CD4-positive, alpha-beta T cell (primary cell): ENCODE measurements at regions not wholly inside any gene's neighbourhood (a gene's known extent, or its start where the extent isn't known, plus 50 kb on each side); places are given as distances from the start of the nearest gene placed in this dataset.

ENCODE experiments used
- ATAC-seq: fragments of 200-7000 bp; cut with Tn5 transposase; one replicate; pipeline ENCODE4 v1.10.0; 2022; ENCODE audit warnings: mild to moderate bottlenecking; ENCODE audit not compliant: poor library complexity
- CTCF ChIA-PET: fragments of 350-600 bp; sonication (Branson Sonifier 250); formaldehyde crosslinking; loops from one replicate; lab custom pipeline; 2021; ENCODE audit warnings: antibody characterized with exemption, inconsistent platforms; lab: Charles Lee
- POLR2A ChIA-PET: fragments of 350-600 bp; sonication (Branson Sonifier 250); formaldehyde crosslinking; loops from one replicate; lab custom pipeline; 2021; ENCODE audit warnings: antibody characterized with exemption, inconsistent platforms; lab: Charles Lee
- DNase-seq, 14 experiments: peaks; one replicate each; pipeline ENCODE4 v3.0.0-alpha.2; 2013 to 2020; ENCODE audit warnings: mixed read lengths in 2 of 14
- H3K27ac ChIP-seq, 2 donors: one replicate each; pipeline versions ENCODE4 v1.5.1 to v1.7.0; 2013; ENCODE audit warnings: low read length in 2 of 2, low read depth in 1 of 2, mild to moderate bottlenecking in 1 of 2
- H3K27me3 ChIP-seq, 2 experiments: 1 replicate in 1 of 2; 2 replicates in 1 of 2; pipeline versions ENCODE4 v1.6.1 to v1.7.0; 2013; ENCODE audit warnings: low read length in 2 of 2, control low read depth in 1 of 2, mild to moderate bottlenecking in 1 of 2, moderate library complexity in 1 of 2; ENCODE audit not compliant: insufficient read depth in 2 of 2, control insufficient read depth in 1 of 2
- H3K36me3 ChIP-seq: one replicate; pipeline ENCODE4 v1.6.1; 2013; ENCODE audit warnings: low read length, control low read depth; ENCODE audit not compliant: insufficient read depth
- H3K4me1 ChIP-seq: one replicate; pipeline ENCODE4 v1.6.1; 2013; ENCODE audit warnings: low read length, control low read depth; ENCODE audit not compliant: insufficient read depth
- H3K4me3 ChIP-seq: one replicate; pipeline ENCODE4 v1.5.1; 2013; ENCODE audit warnings: mild to moderate bottlenecking, low read length, moderate library complexity
- H3K9me3 ChIP-seq, 2 experiments: 1 replicate in 1 of 2; 2 replicates in 1 of 2; pipeline versions ENCODE4 v1.6.1 to v1.7.0; 2013; ENCODE audit warnings: low read length in 2 of 2, mild to moderate bottlenecking in 2 of 2, control low read depth in 1 of 2, moderate library complexity in 1 of 2; ENCODE audit not compliant: control insufficient read depth in 1 of 2, insufficient read depth in 1 of 2
- H3K27ac Mint-ChIP-seq: one replicate; pipeline ENCODE4 v1.8.0; 2020; ENCODE audit warnings: mixed read lengths
- H3K27me3 Mint-ChIP-seq: one replicate; pipeline ENCODE4 v1.8.0; 2021; ENCODE audit warnings: mixed read lengths
- H3K36me3 Mint-ChIP-seq: one replicate; pipeline ENCODE4 v1.8.0; 2021; ENCODE audit warnings: low read depth, mixed read lengths
- H3K4me1 Mint-ChIP-seq: one replicate; pipeline ENCODE4 v1.8.0; 2021; ENCODE audit warnings: low read depth, mixed read lengths
- H3K4me3 Mint-ChIP-seq: one replicate; pipeline ENCODE4 v1.8.0; 2020; ENCODE audit warnings: mild to moderate bottlenecking, mixed read lengths
- H3K9me3 Mint-ChIP-seq: one replicate; pipeline ENCODE4 v1.8.0; 2020; ENCODE audit warnings: mixed read lengths
- intact Hi-C, 2 experiments: fragments of 100-400 bp; cut with DNase I in 1 of 2; cut with micrococcal nuclease in 1 of 2; formaldehyde crosslinking; loops; one replicate each; pipeline versions ENCODE4 v1.15.1 to v1.9.0; 2023 to 2025; cut with DNase I, micrococcal nuclease
- TF ChIP-seq, protein P1 (sequence below): fragments of 200-600 bp; IDR thresholded peaks from one replicate; pipeline ENCODE4 v1.8.0; 2022; ENCODE audit warnings: antibody characterized with exemption, mild to moderate bottlenecking

DNA sequence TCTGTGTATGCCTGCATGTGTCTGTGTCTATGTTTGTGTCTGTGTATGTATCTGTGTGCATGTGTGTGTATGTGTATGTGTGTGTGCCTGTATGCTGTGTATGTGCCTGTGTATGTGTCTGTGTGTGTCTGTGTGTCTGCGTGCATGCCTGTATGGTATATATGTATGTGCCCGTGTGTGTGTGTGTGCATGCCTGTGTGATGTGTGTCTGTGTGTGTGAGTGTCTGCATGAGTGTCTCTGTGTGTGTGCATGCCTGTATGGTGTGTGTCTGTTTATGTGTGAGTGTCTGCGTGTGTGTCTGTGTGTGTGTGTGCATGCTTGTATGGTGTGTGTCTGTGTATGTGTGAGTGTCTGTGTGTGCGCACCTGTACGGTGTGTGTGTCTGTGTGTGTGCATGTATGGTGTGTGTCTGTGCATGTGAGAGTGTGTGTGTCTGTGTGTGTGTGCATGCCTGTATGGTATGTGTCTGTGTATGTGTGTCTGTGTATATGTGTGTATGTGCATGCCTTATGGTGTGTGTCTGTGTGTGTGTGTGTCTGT, 137.1 kb upstream of the IRX2 start:
- Histone ChIP-seq H3K4me1 (no peaks in the 10 kb centered on the region), H3K27ac (no peak overlapping the region), H3K4me3 (no peak overlapping the region), H3K9me3 (peaks cover 0 to 43% of the 10 kb centered on the region in 2 experiments), H3K27me3 (no peaks in the 10 kb centered on the region), H3K36me3 (no peaks in the 10 kb centered on the region)
- TF ChIP-seq, protein P1, sequence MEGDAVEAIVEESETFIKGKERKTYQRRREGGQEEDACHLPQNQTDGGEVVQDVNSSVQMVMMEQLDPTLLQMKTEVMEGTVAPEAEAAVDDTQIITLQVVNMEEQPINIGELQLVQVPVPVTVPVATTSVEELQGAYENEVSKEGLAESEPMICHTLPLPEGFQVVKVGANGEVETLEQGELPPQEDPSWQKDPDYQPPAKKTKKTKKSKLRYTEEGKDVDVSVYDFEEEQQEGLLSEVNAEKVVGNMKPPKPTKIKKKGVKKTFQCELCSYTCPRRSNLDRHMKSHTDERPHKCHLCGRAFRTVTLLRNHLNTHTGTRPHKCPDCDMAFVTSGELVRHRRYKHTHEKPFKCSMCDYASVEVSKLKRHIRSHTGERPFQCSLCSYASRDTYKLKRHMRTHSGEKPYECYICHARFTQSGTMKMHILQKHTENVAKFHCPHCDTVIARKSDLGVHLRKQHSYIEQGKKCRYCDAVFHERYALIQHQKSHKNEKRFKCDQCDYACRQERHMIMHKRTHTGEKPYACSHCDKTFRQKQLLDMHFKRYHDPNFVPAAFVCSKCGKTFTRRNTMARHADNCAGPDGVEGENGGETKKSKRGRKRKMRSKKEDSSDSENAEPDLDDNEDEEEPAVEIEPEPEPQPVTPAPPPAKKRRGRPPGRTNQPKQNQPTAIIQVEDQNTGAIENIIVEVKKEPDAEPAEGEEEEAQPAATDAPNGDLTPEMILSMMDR = no peak
- intact Hi-C loops = no loop called here
- Mint-ChIP-seq H3K4me1 (no peaks in the 10 kb centered on the region), H3K27ac (no peak overlapping the region), H3K27me3 (no peaks in the 10 kb centered on the region), H3K4me3 (no peak overlapping the region), H3K9me3 (peaks cover 6% of the 10 kb centered on the region), H3K36me3 (no peaks in the 10 kb centered on the region)
- DNase-seq (no peak), ATAC-seq (no peak)
- ChIA-PET CTCF (no interaction called here), POLR2A (no interaction called here)

DNA sequence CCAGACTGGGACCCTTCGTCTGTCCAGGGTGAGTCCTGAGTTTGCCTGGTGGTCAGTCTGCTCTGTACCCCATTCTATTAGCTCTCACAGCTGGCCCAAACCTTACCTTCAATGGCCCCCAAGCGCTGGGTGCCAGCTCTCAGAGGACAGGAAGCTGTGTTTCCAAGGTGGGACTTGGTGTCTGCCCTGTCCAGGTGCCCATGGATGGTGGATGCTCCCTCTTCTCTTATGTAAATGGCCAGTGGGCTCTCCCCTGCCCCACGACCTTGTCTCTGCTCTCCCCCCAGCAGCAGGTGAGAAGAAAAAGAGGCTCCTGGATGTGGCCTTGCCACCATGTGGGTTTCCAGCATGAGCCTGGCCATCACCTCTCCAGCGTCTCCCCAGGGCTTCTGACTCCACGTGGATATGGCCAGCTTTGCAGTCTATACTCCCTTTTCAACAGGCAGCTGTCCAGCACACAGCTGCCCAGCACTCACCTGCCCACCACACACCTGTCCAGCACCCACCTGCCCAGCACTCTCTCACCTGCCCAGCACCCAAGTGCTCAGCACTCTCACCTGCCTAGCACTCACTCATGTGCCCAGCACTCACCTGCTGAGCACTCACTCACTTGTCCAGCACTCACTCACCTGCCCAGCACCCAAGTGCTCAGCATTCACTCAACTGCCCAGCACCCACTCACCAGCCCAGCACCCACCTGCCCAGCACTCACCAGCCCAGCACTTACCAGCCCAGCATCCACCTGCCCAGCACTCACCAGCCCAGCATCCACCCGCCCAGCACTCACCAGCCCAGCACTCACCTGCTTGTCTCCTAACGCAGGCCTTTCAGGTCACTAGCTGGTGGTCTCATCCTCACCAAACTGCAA, 136.2 kb upstream of the IRX2 start:
- intact Hi-C loops = no loop called here
- H3K27me3 Mint-ChIP-seq = no peaks in the 10 kb centered on the region
- H3K27ac Mint-ChIP-seq = no peak overlapping the region
- CTCF ChIA-PET = no interaction called here
- Histone ChIP-seq H3K27me3 (no peaks in the 10 kb centered on the region), H3K36me3 (no peaks in the 10 kb centered on the region), H3K4me3 (no peak overlapping the region), H3K4me1 (no peaks in the 10 kb centered on the region), H3K9me3 (peaks cover 0 to 40% of the 10 kb centered on the region in 2 experiments), H3K27ac (no peak overlapping the region)
- DNase-seq (no peak), ATAC-seq (no peak)
- H3K4me1 Mint-ChIP-seq = no peaks in the 10 kb centered on the region
- POLR2A ChIA-PET = no interaction called here
- H3K9me3 Mint-ChIP-seq = peaks cover 4% of the 10 kb centered on the region
- no peak overlapping the region for H3K4me3 Mint-ChIP-seq
- TF ChIP-seq, protein P1 = no peak
- H3K36me3 Mint-ChIP-seq = no peaks in the 10 kb centered on the region

DNA sequence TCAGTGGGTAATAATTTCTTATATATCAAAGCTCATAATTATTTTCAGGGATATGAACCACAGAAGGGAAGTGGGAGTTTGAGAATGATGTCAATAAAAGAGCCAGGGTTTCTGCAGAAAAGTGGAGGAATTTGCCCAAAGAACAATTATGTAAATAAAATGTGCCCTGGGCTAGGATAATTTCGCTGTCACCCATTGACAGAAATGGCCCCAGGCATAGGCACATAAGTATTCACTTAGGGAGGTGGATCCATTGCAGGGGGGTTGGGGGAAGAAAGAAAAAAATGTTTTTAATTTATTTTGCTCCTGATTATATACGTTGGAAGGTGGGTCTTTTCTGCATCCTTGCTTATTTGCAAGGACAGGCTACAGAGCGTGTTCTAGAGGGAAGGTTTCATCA, 135.1 kb upstream of the IRX2 start:
- TF ChIP-seq, protein P1 = no peak
- intact Hi-C loops = no loop called here
- POLR2A ChIA-PET = no interaction called here
- Histone ChIP-seq H3K36me3 (no peaks in the 10 kb centered on the region), H3K9me3 (peaks cover 0 to 35% of the 10 kb centered on the region in 2 experiments), H3K27me3 (no peaks in the 10 kb centered on the region), H3K4me3 (no peak overlapping the region), H3K4me1 (no peaks in the 10 kb centered on the region), H3K27ac (no peak overlapping the region)
- DNase-seq = no peak
- no peak overlapping the region for H3K27ac Mint-ChIP-seq
- CTCF ChIA-PET = no interaction called here
- H3K9me3 Mint-ChIP-seq = peaks cover 12% of the 10 kb centered on the region
- H3K36me3 Mint-ChIP-seq = no peaks in the 10 kb centered on the region
- H3K4me3 Mint-ChIP-seq = no peak overlapping the region
- no peaks in the 10 kb centered on the region for H3K4me1 Mint-ChIP-seq
- no peak for ATAC-seq
- no peaks in the 10 kb centered on the region for H3K27me3 Mint-ChIP-seq
